Choroid plexus epithelial cell (primary cell): ENCODE measurements at regions not wholly inside any gene's neighbourhood (a gene's known extent, or its start where the extent isn't known, plus 50 kb on each side); places are given as distances from the start of the nearest gene placed in this dataset.

Experiments used
- DNase-seq: peaks from one replicate; pipeline ENCODE4 v3.0.0-alpha.2; 2010; ENCODE audit warnings: low read depth
- H3K4me3 ChIP-seq: 2 replicates; pipeline ENCODE4 v1.5.1; 2011; ENCODE audit warnings: low read depth, mild to moderate bottlenecking, control low read depth, low read length, moderate library complexity
- TF ChIP-seq, protein P1 (sequence below): conservative IDR thresholded peaks from 2 replicates; pipeline ENCODE4 v1.5.1; 2011; ENCODE audit warnings: low read depth, mild to moderate bottlenecking, control low read depth, inconsistent platforms, low read length, moderate library complexity

DNA sequence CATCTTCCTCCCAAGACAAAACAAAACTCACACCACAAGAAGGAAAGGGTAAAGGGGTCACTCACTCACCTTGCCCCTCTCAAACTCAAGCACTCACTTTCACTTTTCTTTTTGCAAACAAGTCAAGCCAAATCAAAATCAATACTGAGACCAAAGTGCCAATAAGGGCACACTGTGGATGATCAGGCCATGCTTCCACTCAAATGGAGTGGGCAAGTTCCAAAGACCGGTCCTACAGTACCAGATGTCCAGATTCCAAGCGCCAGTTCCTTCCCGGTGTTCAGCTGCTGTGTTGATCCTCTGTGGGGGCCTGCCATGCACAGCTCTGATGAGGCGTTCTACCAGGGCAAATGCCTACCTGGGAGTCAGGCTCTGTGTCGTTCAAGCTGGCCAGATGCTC is 162.6 kb upstream of the GRIK2 start:
- DNase-seq: no peak
- TF ChIP-seq, protein P1, sequence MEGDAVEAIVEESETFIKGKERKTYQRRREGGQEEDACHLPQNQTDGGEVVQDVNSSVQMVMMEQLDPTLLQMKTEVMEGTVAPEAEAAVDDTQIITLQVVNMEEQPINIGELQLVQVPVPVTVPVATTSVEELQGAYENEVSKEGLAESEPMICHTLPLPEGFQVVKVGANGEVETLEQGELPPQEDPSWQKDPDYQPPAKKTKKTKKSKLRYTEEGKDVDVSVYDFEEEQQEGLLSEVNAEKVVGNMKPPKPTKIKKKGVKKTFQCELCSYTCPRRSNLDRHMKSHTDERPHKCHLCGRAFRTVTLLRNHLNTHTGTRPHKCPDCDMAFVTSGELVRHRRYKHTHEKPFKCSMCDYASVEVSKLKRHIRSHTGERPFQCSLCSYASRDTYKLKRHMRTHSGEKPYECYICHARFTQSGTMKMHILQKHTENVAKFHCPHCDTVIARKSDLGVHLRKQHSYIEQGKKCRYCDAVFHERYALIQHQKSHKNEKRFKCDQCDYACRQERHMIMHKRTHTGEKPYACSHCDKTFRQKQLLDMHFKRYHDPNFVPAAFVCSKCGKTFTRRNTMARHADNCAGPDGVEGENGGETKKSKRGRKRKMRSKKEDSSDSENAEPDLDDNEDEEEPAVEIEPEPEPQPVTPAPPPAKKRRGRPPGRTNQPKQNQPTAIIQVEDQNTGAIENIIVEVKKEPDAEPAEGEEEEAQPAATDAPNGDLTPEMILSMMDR: no peak
- no peak overlapping the region for H3K4me3 ChIP-seq

DNA sequence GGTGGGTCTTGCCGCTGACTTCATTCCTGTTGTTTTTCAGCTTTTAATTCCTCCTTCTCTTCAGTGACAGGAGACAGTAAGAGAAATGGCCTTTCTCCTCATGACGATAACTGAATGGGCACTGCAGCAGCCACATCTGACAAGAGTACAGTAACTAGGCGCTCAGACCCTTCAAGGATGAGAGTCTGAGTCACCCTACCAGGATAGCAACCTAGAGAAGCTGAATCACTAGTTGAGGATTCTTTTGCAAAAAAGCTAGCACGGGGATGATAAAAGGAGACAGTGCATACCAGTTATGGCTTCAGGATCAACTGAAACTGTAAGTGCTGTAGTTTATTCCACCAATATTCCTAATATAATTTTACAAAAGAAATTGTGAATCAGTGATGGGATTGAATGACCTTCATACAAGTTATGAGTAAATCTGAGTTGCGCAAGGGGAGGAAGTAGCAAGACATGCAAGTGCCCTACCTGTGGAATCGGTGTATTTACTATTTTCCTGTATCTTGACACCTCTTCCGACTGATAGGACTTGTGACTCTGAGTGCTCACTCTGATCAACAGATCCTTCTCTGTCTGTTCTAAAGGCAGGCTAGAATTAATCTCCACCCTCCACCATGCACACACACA is 161.8 kb upstream of the GRIK2 start:
- TF ChIP-seq, protein P1: no peak
- H3K4me3 ChIP-seq: no peak overlapping the region
- DNase-seq: no peak

- no peak overlapping the region for H3K4me3 ChIP-seq
- no peak for DNase-seq
- TF ChIP-seq, protein P1: no peak
These were observed 160.5 kb upstream of the GRIK2 start for GRCh38 chr6:101232961-101233360.

DNA sequence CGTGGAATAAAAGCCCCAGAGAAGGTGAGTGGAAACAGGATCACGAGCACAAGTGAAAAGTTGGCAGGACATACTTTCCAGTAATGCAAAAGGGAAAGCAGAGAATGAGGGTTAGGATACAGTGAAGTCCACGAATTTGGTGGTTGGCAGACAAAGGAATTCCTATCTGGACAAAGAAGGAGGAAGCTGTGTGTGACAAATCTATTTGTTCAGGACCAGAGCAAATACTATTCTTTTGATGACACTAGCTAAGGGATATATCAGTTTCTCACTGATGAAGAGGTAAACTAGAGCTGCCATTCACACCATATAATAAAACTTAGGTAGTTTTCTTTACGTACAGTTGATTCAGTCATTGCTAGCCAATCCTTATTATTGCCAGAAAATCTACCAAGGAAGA is 156.8 kb upstream of the GRIK2 start:
- TF ChIP-seq, protein P1: no peak
- no peak overlapping the region for H3K4me3 ChIP-seq
- DNase-seq: no peak

- TF ChIP-seq, protein P1: no peak
- no peak overlapping the region for H3K4me3 ChIP-seq
- no peak for DNase-seq
These were observed 152.1 kb upstream of the GRIK2 start for GRCh38 chr6:101241442-101241841.

DNA sequence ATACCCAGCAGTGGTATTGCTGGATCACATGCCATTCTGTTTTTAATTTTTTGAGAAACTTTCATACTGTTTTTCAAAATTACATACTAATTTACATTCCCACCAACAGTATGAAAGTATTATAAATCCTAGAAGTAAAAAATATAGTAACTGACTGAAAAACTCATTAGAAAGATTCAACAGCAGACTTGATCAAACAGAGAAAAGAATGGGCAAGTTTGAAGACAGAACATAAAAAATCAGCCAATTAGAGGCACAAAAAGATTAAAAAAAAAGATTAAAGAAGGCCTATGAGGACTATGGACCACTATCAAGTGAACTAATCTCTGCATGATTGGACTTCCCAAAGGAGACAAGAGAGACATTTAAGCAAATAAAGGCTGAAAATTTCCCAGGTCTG is 144.0 kb upstream of the GRIK2 start:
- no peak overlapping the region for H3K4me3 ChIP-seq
- no peak for DNase-seq
- TF ChIP-seq, protein P1: no peak

DNA sequence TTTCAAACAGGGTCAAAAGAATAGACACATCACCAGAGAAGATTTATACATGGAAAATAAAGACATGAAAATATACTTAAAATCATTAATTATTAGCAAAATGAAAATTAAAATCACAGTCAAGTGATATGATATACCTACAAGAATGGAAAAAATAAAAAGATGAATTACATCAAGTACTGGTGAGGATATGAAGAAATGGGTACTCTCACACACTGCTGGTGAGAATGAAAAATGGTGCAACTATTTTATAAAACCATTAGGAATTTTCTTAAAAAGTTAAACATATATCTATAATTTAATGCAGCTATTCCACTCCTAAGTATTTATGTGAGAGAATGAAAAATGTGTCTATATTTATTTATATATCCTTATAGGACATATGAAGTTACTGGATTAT is 136.3 kb upstream of the GRIK2 start:
- H3K4me3 ChIP-seq: no peak overlapping the region
- DNase-seq: no peak
- TF ChIP-seq, protein P1: no peak
